ENCODE measurements at regions not wholly inside any gene's neighbourhood (a gene's known extent, or its start where the extent isn't known, plus 50 kb on each side); places are given as distances from the start of the nearest gene placed in this dataset.
"Not testable (repeated sequence)": the region's sequence is repeated elsewhere in the genome, so short reads cannot be mapped to it uniquely, and the experiment has no call there.

- intact Hi-C loops (cut with DNase I, micrococcal nuclease) = no loop called here
- H3K4me1 ChIP-seq (ENCODE audit: low read depth) = no peaks in the 10 kb centered on the region
- no peak for DNase-seq
- ATAC-seq = no peak
- no peak for TF ChIP-seq CTCF (IDR thresholded peaks at IDR 0.05)
- no peaks in the 10 kb centered on the region for H3K36me3 ChIP-seq (ENCODE audit: low read depth)
- no peak overlapping the region for H3K4me3 ChIP-seq
- no peaks in the 10 kb centered on the region for H3K9me3 ChIP-seq
Observed at GRCh38 chr2:236993286-236993685, 92.4 kb upstream of the COPS8 start.

- intact Hi-C loops (cut with DNase I, micrococcal nuclease) = no loop called here
- Histone ChIP-seq H3K36me3 (ENCODE audit: low read depth) (no peaks in the 10 kb centered on the region), H3K4me1 (ENCODE audit: low read depth) (no peaks in the 10 kb centered on the region), H3K4me3 (no peak overlapping the region), H3K9me3 (no peaks in the 10 kb centered on the region)
- no peak for TF ChIP-seq CTCF (IDR thresholded peaks at IDR 0.05)
- DNase-seq (no peak), ATAC-seq (no peak)
Observed at GRCh38 chr2:236994361-236994760, 91.3 kb upstream of the COPS8 start.

GRCh38 chr2:236997069-236997715 lies 88.5 kb upstream of the COPS8 start:
- no peaks in the 10 kb centered on the region for H3K9me3 ChIP-seq
- intact Hi-C loops (cut with DNase I, micrococcal nuclease) = no loop called here
- no peak for TF ChIP-seq CTCF (IDR thresholded peaks at IDR 0.05)
- DNase-seq (no peak), ATAC-seq (no peak)
- H3K4me1 ChIP-seq (ENCODE audit: low read depth) = no peaks in the 10 kb centered on the region
- H3K4me3 ChIP-seq = no peak overlapping the region
- no peaks in the 10 kb centered on the region for H3K36me3 ChIP-seq (ENCODE audit: low read depth)

- no peak for TF ChIP-seq CTCF (IDR thresholded peaks at IDR 0.05)
- ATAC-seq = no peak
- H3K36me3 ChIP-seq (ENCODE audit: low read depth) = no peaks in the 10 kb centered on the region
- H3K4me3 ChIP-seq = no peak overlapping the region
- H3K9me3 ChIP-seq = no peaks in the 10 kb centered on the region
- no peak for DNase-seq
- H3K4me1 ChIP-seq (ENCODE audit: low read depth) = no peaks in the 10 kb centered on the region
- intact Hi-C loops (cut with DNase I, micrococcal nuclease) = no loop called here
Observed at GRCh38 chr2:236998236-236998635, 87.5 kb upstream of the COPS8 start.

GRCh38 chr2:236998758-236999157 lies 86.9 kb upstream of the COPS8 start:
- Histone ChIP-seq H3K4me1 (ENCODE audit: low read depth) (no peaks in the 10 kb centered on the region), H3K9me3 (no peaks in the 10 kb centered on the region), H3K4me3 (no peak overlapping the region), H3K36me3 (ENCODE audit: low read depth) (no peaks in the 10 kb centered on the region)
- no peak for ATAC-seq
- no peak for TF ChIP-seq CTCF (IDR thresholded peaks at IDR 0.05)
- no peak for DNase-seq
- intact Hi-C loops (cut with DNase I, micrococcal nuclease) = no loop called here

GRCh38 chr2:237000481-237000880 lies 85.2 kb upstream of the COPS8 start:
- TF ChIP-seq CTCF (IDR thresholded peaks at IDR 0.05) = no peak
- intact Hi-C loops (cut with DNase I, micrococcal nuclease) = no loop called here

GRCh38 chr2:237005341-237005740 lies 80.3 kb upstream of the COPS8 start:
- DNase-seq; ATAC-seq; intact Hi-C loops (cut with DNase I, micrococcal nuclease); H3K36me3 ChIP-seq (ENCODE audit: low read depth); H3K4me3 ChIP-seq; H3K9me3 ChIP-seq; H3K4me1 ChIP-seq (ENCODE audit: low read depth): not testable (repeated sequence)

More at GRCh38 chr2:237000481-237000880, 85.2 kb upstream of the COPS8 start:
- no peak for ATAC-seq
- H3K4me1 ChIP-seq (ENCODE audit: low read depth) = no peaks in the 10 kb centered on the region
- H3K36me3 ChIP-seq (ENCODE audit: low read depth) = no peaks in the 10 kb centered on the region
- DNase-seq = no peak
- H3K9me3 ChIP-seq = no peaks in the 10 kb centered on the region
- no peak overlapping the region for H3K4me3 ChIP-seq

Measured in mucosa of descending colon (tissue), 3 donors.